Activated CD8-positive, alpha-beta T cell treated with anti-CD3 and anti-CD28 coated beads for 36 hours (primary cell): ENCODE measurements at regions not wholly inside any gene's neighbourhood (a gene's known extent, or its start where the extent isn't known, plus 50 kb on each side); places are given as distances from the start of the nearest gene placed in this dataset.

ENCODE experiments used
- ATAC-seq: fragments of 200-7000 bp; cut with Tn5 transposase; one replicate; pipeline ENCODE4 v1.10.0; 2021; ENCODE audit warnings: mild to moderate bottlenecking, moderate library complexity
- CTCF ChIA-PET: fragments of 350-600 bp; sonication (Branson Sonifier 250); formaldehyde crosslinking; loops from one replicate; lab custom pipeline; 2021; ENCODE audit warnings: antibody characterized with exemption; lab: Charles Lee
- POLR2A ChIA-PET: fragments of 350-600 bp; sonication (Branson Sonifier 250); formaldehyde crosslinking; loops from one replicate; lab custom pipeline; 2021; ENCODE audit warnings: antibody characterized with exemption; lab: Charles Lee
- DNase-seq: peaks from one replicate; pipeline ENCODE4 v3.0.0-alpha.2; 2020
- H3K27ac Mint-ChIP-seq: one replicate; pipeline ENCODE4 v1.8.0; 2021; ENCODE audit warnings: mild to moderate bottlenecking, mixed read lengths
- H3K27me3 Mint-ChIP-seq: one replicate; pipeline ENCODE4 v1.8.0; 2021; ENCODE audit warnings: mixed read lengths
- H3K36me3 Mint-ChIP-seq: one replicate; pipeline ENCODE4 v1.8.0; 2021; ENCODE audit warnings: low read depth, mixed read lengths
- H3K4me1 Mint-ChIP-seq: one replicate; pipeline ENCODE4 v1.8.0; 2021; ENCODE audit warnings: low read depth, mixed read lengths
- H3K4me3 Mint-ChIP-seq: one replicate; pipeline ENCODE4 v1.8.0; 2021; ENCODE audit warnings: mild to moderate bottlenecking, moderate library complexity, mixed read lengths
- H3K9me3 Mint-ChIP-seq: one replicate; pipeline ENCODE4 v1.8.0; 2021; ENCODE audit warnings: mixed read lengths
- CTCF ChIP-seq: fragments of 200-600 bp; IDR thresholded peaks from one replicate; pipeline ENCODE4 v1.8.0; 2022; ENCODE audit warnings: antibody characterized with exemption, mild to moderate bottlenecking
- intact Hi-C: fragments of 100-400 bp; cut with micrococcal nuclease; formaldehyde crosslinking; loops from one replicate; pipeline ENCODE4 v1.10.0; 2022

- ATAC-seq (no peak), DNase-seq (no peak)
- CTCF ChIA-PET: interaction anchor here (1.0 to 1.4 kb wide), 4 partner anchors 43 to 603 kb away, joined by 3 to 4 read pairs (median 3); no protein-coding TSS in a partner anchor
- Mint-ChIP-seq H3K4me1 (peaks cover 12% of the 10 kb centered on the region), H3K27ac (no peak overlapping the region), H3K9me3 (peaks cover 9% of the 10 kb centered on the region), H3K36me3 (peaks cover 2% of the 10 kb centered on the region), H3K27me3 (no peaks in the 10 kb centered on the region), H3K4me3 (no peak overlapping the region)
- POLR2A ChIA-PET: interaction anchor here (1.0 kb wide), 1 partner anchor 8 kb away, joined by 3 read pairs; no protein-coding TSS in a partner anchor
- TF ChIP-seq CTCF: no peak
- intact Hi-C loops: no loop called here
Measured at GRCh38 chr7:106779877-106780276, 85.2 kb upstream of the PIK3CG start.

GRCh38 chr7:106781007-106781406 is 84.1 kb upstream of the PIK3CG start:
- no peak overlapping the region for H3K4me3 Mint-ChIP-seq
- CTCF ChIA-PET: interaction anchor here (1.3 to 1.6 kb wide), 2 partner anchors 12 to 366 kb away, joined by 4 to 9 read pairs; no protein-coding TSS in a partner anchor

GRCh38 chr7:106781828-106782544 is 83.1 kb upstream of the PIK3CG start:
- Mint-ChIP-seq H3K4me3 (no peak overlapping the region), H3K4me1 (no peaks in the 10 kb centered on the region), H3K9me3 (peaks cover 2% of the 10 kb centered on the region), H3K27ac (no peak overlapping the region), H3K36me3 (no peaks in the 10 kb centered on the region), H3K27me3 (no peaks in the 10 kb centered on the region)
- ATAC-seq (no peak), DNase-seq (no peak)
- ChIA-PET CTCF (interaction anchor here (1.6 kb wide), 1 partner anchor 11 kb away, joined by 9 read pairs; no protein-coding TSS in a partner anchor), POLR2A (no interaction called here)
- intact Hi-C loops: no loop called here
- no peak for TF ChIP-seq CTCF

More at GRCh38 chr7:106781007-106781406, 84.1 kb upstream of the PIK3CG start:
- DNase-seq: no peak
- POLR2A ChIA-PET: no interaction called here
- H3K9me3 Mint-ChIP-seq: peaks cover 8% of the 10 kb centered on the region
- TF ChIP-seq CTCF: no peak
- no peaks in the 10 kb centered on the region for H3K27me3 Mint-ChIP-seq
- no peak overlapping the region for H3K27ac Mint-ChIP-seq
- peaks cover 2% of the 10 kb centered on the region for H3K4me1 Mint-ChIP-seq
- peaks cover 2% of the 10 kb centered on the region for H3K36me3 Mint-ChIP-seq
- intact Hi-C loops: no loop called here
- no peak for ATAC-seq

GRCh38 chr7:106783286-106783685 is 81.8 kb upstream of the PIK3CG start:
- Mint-ChIP-seq H3K4me1 (no peaks in the 10 kb centered on the region), H3K27me3 (no peaks in the 10 kb centered on the region), H3K9me3 (no peaks in the 10 kb centered on the region), H3K4me3 (no peak overlapping the region), H3K36me3 (no peaks in the 10 kb centered on the region), H3K27ac (no peak overlapping the region)
- POLR2A ChIA-PET: no interaction called here
- no peak for TF ChIP-seq CTCF
- intact Hi-C loops: no loop called here
- DNase-seq: no peak
- ATAC-seq: no peak
- CTCF ChIA-PET: no interaction called here

- Mint-ChIP-seq H3K27me3 (peaks cover 1% of the 10 kb centered on the region), H3K4me1 (no peaks in the 10 kb centered on the region), H3K9me3 (no peaks in the 10 kb centered on the region), H3K27ac (no peak overlapping the region), H3K4me3 (no peak overlapping the region), H3K36me3 (no peaks in the 10 kb centered on the region)
- TF ChIP-seq CTCF: no peak
- ChIA-PET CTCF (interaction anchor here (1.0 to 1.4 kb wide), 2 partner anchors 359 to 364 kb away, joined by 3 to 4 read pairs; no protein-coding TSS in a partner anchor), POLR2A (interaction anchor here (0.7 kb wide), 1 partner anchor 9 kb away, joined by 3 read pairs; no protein-coding TSS in a partner anchor)
- intact Hi-C loops: no loop called here
- DNase-seq (no peak), ATAC-seq (no peak)
Measured at GRCh38 chr7:106788637-106789036, 76.4 kb upstream of the PIK3CG start.
